BE2C (cell line): ENCODE measurements at regions not wholly inside any gene's neighbourhood (a gene's known extent, or its start where the extent isn't known, plus 50 kb on each side); places are given as distances from the start of the nearest gene placed in this dataset.

Experiments
- DNase-seq: peaks from one replicate; pipeline ENCODE4 v3.0.0-alpha.2; 2020
- H3K27me3 ChIP-seq: fragments of 250-450 bp; sonication (Bioruptor Pico); 2 replicates; pipeline ENCODE4 v1.5.1; 2020; ENCODE audit warnings: mild to moderate bottlenecking
- H3K36me3 ChIP-seq: fragments of 250-450 bp; sonication (Bioruptor Pico); 2 replicates; pipeline ENCODE4 v1.5.1; 2020; ENCODE audit warnings: mild to moderate bottlenecking
- H3K4me1 ChIP-seq: fragments of 250-450 bp; sonication (Bioruptor Pico); 2 replicates; pipeline ENCODE4 v1.5.1; 2020
- H3K4me3 ChIP-seq: 2 replicates; pipeline ENCODE4 v1.5.1; 2011; ENCODE audit warnings: low read depth, low read length
- H3K9me3 ChIP-seq: fragments of 250-450 bp; sonication (Bioruptor Pico); 2 replicates; pipeline ENCODE4 v1.5.1; 2020
- CTCF ChIP-seq: IDR thresholded peaks from 2 replicates; pipeline ENCODE4 v1.5.1; 2012; ENCODE audit warnings: mild to moderate bottlenecking, low read depth, low read length

- H3K27me3 ChIP-seq, result no peaks in the 10 kb centered on the region
- H3K36me3 ChIP-seq, result no peaks in the 10 kb centered on the region
- H3K9me3 ChIP-seq, result no peaks in the 10 kb centered on the region
- DNase-seq, result no peak
- H3K4me3 ChIP-seq, result no peak overlapping the region
- TF ChIP-seq CTCF, result no peak
- no peaks in the 10 kb centered on the region for H3K4me1 ChIP-seq
These were observed 97.4 kb upstream of the PIK3CG start for GRCh38 chr7:106767498-106768323.

GRCh38 chr7:106768324-106768751 lies 96.7 kb upstream of the PIK3CG start:
- Histone ChIP-seq H3K4me1 (no peaks in the 10 kb centered on the region), H3K27me3 (no peaks in the 10 kb centered on the region), H3K36me3 (no peaks in the 10 kb centered on the region), H3K4me3 (no peak overlapping the region), H3K9me3 (no peaks in the 10 kb centered on the region)
- DNase-seq, result no peak
- TF ChIP-seq CTCF, result no peak

DNA sequence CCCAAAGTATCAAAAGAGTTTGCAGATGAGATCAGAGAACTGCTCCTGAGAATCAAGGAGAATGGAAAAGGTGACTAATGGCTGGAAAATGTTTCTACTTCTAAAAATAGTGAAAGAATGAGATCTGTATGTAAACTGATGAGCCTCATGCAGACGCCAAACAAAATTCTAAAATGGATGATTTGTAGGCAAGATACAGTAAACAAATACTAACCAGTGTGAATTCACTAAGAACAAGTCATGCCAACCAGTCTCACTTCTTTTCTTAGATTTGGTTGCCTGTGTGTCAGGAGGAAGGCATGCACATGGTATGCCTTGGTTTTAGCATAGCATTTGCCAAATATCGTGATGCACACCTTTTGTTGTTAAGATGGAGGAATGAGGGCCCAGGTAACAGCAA lies 94.9 kb upstream of the PIK3CG start:
- H3K4me1 ChIP-seq, result no peaks in the 10 kb centered on the region
- no peak overlapping the region for H3K4me3 ChIP-seq
- H3K9me3 ChIP-seq, result no peaks in the 10 kb centered on the region
- H3K27me3 ChIP-seq, result no peaks in the 10 kb centered on the region
- no peaks in the 10 kb centered on the region for H3K36me3 ChIP-seq
- TF ChIP-seq CTCF, result no peak
- DNase-seq, result no peak

DNA sequence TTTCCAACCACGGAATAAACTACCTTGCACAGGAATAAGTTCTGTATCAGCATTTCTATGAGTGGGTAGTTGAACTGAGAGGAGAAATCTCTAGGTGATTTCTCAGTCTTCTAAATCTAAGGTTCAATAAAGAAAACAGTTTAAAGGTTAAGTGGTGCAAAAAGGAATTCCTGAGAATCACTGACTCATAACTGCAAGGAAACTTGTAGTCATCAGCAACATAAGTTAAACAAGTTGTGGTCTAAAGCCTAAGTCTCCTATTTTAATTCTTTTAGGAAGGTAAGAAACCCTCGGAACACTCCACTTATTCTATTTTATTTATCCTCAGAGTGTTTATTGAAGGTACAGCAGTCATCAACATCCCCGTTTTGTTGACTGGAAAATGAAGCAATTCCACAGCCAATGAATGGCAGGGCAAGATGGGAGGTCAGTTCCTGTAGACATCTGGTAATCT lies 92.4 kb upstream of the PIK3CG start:
- Histone ChIP-seq H3K9me3 (no peaks in the 10 kb centered on the region), H3K4me3 (no peak overlapping the region), H3K27me3 (no peaks in the 10 kb centered on the region), H3K4me1 (no peaks in the 10 kb centered on the region), H3K36me3 (no peaks in the 10 kb centered on the region)
- no peak for DNase-seq
- no peak for TF ChIP-seq CTCF

GRCh38 chr7:106773228-106773627 lies 91.9 kb upstream of the PIK3CG start:
- no peaks in the 10 kb centered on the region for H3K36me3 ChIP-seq
- H3K4me3 ChIP-seq, result no peak overlapping the region
- no peak for DNase-seq
- no peak for TF ChIP-seq CTCF
- no peaks in the 10 kb centered on the region for H3K4me1 ChIP-seq
- H3K9me3 ChIP-seq, result no peaks in the 10 kb centered on the region
- H3K27me3 ChIP-seq, result no peaks in the 10 kb centered on the region

DNA sequence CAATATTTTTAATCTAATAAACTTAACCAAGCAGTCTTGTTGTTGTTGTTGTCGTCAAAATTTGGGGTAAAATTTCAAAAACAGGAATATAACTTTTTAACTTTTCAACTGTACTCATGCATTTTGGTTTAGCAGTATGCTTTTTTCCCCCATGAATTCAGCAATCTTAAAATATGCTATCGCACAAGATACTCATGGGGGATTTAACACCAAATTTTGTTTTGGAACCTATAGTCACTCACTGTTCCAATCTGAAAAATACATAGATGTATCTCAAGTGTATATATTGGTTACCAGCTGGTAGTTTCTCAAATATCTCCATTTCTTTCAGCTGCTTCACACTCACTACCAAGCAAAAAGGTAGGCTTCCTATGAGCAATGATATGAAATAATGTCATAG lies 91.4 kb upstream of the PIK3CG start:
- Histone ChIP-seq H3K4me3 (no peak overlapping the region), H3K27me3 (no peaks in the 10 kb centered on the region), H3K4me1 (no peaks in the 10 kb centered on the region), H3K9me3 (no peaks in the 10 kb centered on the region), H3K36me3 (no peaks in the 10 kb centered on the region)
- no peak for DNase-seq
- TF ChIP-seq CTCF, result no peak
